SK-N-SH treated with all-trans-retinoic acid at 6 μM for 48 hours (cell line): ENCODE measurements at regions not wholly inside any gene's neighbourhood (a gene's known extent, or its start where the extent isn't known, plus 50 kb on each side); places are given as distances from the start of the nearest gene placed in this dataset.

Experiments used
- ATAC-seq: fragments of 200-7000 bp; cut with Tn5 transposase; 3 replicates; pipeline ENCODE4 v1.9.1; 2020; ENCODE audit warnings: mild to moderate bottlenecking, moderate library complexity
- ARNTL ChIP-seq: fragments of 450-650 bp; formaldehyde crosslinking; IDR thresholded peaks from 2 replicates; pipeline ENCODE4 v1.5.0; 2020; ENCODE audit warnings: low read depth, mild to moderate bottlenecking, moderate library complexity, borderline replicate concordance
- BACH2 ChIP-seq: fragments of 250-450 bp; sonication (Bioruptor Pico); IDR thresholded peaks from 2 replicates; pipeline ENCODE4 v1.9.0; 2021; ENCODE audit warnings: mild to moderate bottlenecking, borderline replicate concordance
- CSDC2 ChIP-seq: fragments of 250-450 bp; sonication (Bioruptor Pico); IDR thresholded peaks from 2 replicates; pipeline ENCODE4 v1.5.0; 2020; ENCODE audit warnings: mild to moderate bottlenecking, moderate library complexity
- ESRRG ChIP-seq: fragments of 250-450 bp; sonication (Bioruptor Pico); IDR thresholded peaks from 2 replicates; pipeline ENCODE4 v1.6.1; 2021; ENCODE audit warnings: mild to moderate bottlenecking
- GLIS3 ChIP-seq: fragments of 250-450 bp; sonication (Bioruptor Pico); IDR thresholded peaks from 2 replicates; pipeline ENCODE4 v1.5.0; 2020; ENCODE audit warnings: mild to moderate bottlenecking, moderate library complexity
- ISL1 ChIP-seq: fragments of 250-450 bp; sonication (Bioruptor Pico); IDR thresholded peaks from 2 replicates; pipeline ENCODE4 v2.1.2; 2022; ENCODE audit warnings: mild to moderate bottlenecking, moderate library complexity
- OSR1 ChIP-seq: fragments of 250-450 bp; sonication (Bioruptor Pico); IDR thresholded peaks from 2 replicates; pipeline ENCODE4 v1.8.0; 2022; ENCODE audit warnings: moderate library complexity, mild to moderate bottlenecking, inconsistent platforms
- PPARA ChIP-seq: fragments of 250-450 bp; sonication (Bioruptor Pico); IDR thresholded peaks from 2 replicates; pipeline ENCODE4 v1.5.0; 2020; ENCODE audit warnings: mild to moderate bottlenecking, borderline replicate concordance
- RARB ChIP-seq: fragments of 250-450 bp; sonication (Bioruptor Pico); IDR thresholded peaks from 2 replicates; pipeline ENCODE4 v1.8.0; 2021; ENCODE audit warnings: mild to moderate bottlenecking, moderate library complexity
- TCF4 ChIP-seq: fragments of 250-450 bp; sonication (Bioruptor Pico); IDR thresholded peaks from 2 replicates; pipeline ENCODE4 v1.8.0; 2021; ENCODE audit warnings: mild to moderate bottlenecking, moderate library complexity, borderline replicate concordance
- TOX ChIP-seq: fragments of 250-450 bp; sonication (Bioruptor Pico); IDR thresholded peaks from 2 replicates; pipeline ENCODE4 v1.8.0; 2021; ENCODE audit warnings: mild to moderate bottlenecking, moderate library complexity, borderline replicate concordance
- ZC3H10 ChIP-seq: fragments of 250-450 bp; sonication (Bioruptor Pico); IDR thresholded peaks from 2 replicates; pipeline ENCODE4 v1.5.1; 2021; ENCODE audit warnings: mild to moderate bottlenecking, moderate library complexity
- ZFP3 ChIP-seq: fragments of 250-450 bp; sonication (Bioruptor Pico); IDR thresholded peaks from 2 replicates; pipeline ENCODE4 v1.5.0; 2020; ENCODE audit warnings: mild to moderate bottlenecking, moderate library complexity
- ZFP30 ChIP-seq: fragments of 450-650 bp; formaldehyde crosslinking; IDR thresholded peaks from 2 replicates; pipeline ENCODE4 v1.5.0; 2022; ENCODE audit warnings: mild to moderate bottlenecking, moderate library complexity
- ZNF565 ChIP-seq: fragments of 450-650 bp; formaldehyde crosslinking; conservative IDR thresholded peaks from 2 replicates; pipeline ENCODE4 v1.5.0; 2020; ENCODE audit warnings: low read depth, mild to moderate bottlenecking, moderate library complexity
- ZNF70 ChIP-seq: fragments of 450-650 bp; formaldehyde crosslinking; IDR thresholded peaks from 2 replicates; pipeline ENCODE4 v1.5.0; 2020; ENCODE audit warnings: mild to moderate bottlenecking, moderate library complexity
- ZNF8 ChIP-seq: fragments of 450-650 bp; formaldehyde crosslinking; IDR thresholded peaks from 2 replicates; pipeline ENCODE4 v1.5.0; 2020; ENCODE audit warnings: mild to moderate bottlenecking, moderate library complexity
- TF ChIP-seq, protein P1 (sequence below): fragments of 250-450 bp; sonication (Bioruptor Pico); IDR thresholded peaks from 2 replicates; pipeline ENCODE4 v1.8.0; 2020; ENCODE audit warnings: mild to moderate bottlenecking, moderate library complexity, borderline replicate concordance
- TF ChIP-seq, protein P2 (sequence below): fragments of 250-450 bp; sonication (Bioruptor Pico); IDR thresholded peaks from 2 replicates; pipeline ENCODE4 v1.5.1; 2021; ENCODE audit warnings: mild to moderate bottlenecking, moderate library complexity
- TF ChIP-seq, protein P3 (sequence below): fragments of 250-450 bp; sonication (Bioruptor Pico); IDR thresholded peaks from 2 replicates; pipeline ENCODE4 v1.5.1; 2020; ENCODE audit warnings: low read depth, mild to moderate bottlenecking, moderate library complexity
- TF ChIP-seq, protein P4 (sequence below): fragments of 250-450 bp; sonication (Bioruptor Pico); IDR thresholded peaks from 2 replicates; pipeline ENCODE4 v1.5.0; 2020; ENCODE audit warnings: mild to moderate bottlenecking, moderate library complexity

DNA sequence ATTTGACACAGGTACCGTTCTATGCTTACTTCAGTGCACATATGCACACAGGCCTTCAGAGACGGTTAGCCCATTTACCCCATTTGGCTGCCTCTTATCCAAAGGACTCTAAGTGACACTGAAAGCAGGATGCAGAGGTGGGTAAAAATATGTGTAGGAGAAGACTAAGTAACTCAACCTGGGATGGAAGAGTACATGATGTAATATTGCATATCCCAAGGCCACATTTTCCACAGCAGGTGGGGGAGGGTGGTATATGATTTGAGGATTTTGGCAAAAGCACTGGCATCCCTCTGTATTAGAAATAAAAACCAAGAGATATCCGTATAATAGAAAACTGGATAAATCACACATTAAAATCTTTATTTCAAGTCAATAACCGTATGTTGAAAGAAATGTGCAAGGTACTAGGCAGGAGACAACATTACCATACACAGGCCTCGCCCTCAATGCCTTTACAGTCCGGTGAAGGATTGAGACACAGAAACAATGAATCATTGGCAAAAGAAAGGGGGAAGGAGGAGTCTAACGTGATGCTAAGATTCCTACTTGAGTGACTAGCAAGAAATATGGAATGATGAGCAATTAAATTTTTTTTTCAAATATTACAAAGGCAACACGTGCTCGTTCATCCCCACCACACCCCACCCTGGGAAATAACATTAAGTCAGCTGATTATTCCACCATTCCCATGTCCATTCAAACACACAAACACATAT, 161.0 kb upstream of the RASGEF1B start:
- ATAC-seq: no peak
- TF ChIP-seq OSR1 (CRISPR knock-in tag) (no peak), ZNF565 (CRISPR knock-in tag) (no peak), ZC3H10 (CRISPR knock-in tag) (no peak), ISL1 (CRISPR knock-in tag) (no peak), ZFP30 (no peak)

DNA sequence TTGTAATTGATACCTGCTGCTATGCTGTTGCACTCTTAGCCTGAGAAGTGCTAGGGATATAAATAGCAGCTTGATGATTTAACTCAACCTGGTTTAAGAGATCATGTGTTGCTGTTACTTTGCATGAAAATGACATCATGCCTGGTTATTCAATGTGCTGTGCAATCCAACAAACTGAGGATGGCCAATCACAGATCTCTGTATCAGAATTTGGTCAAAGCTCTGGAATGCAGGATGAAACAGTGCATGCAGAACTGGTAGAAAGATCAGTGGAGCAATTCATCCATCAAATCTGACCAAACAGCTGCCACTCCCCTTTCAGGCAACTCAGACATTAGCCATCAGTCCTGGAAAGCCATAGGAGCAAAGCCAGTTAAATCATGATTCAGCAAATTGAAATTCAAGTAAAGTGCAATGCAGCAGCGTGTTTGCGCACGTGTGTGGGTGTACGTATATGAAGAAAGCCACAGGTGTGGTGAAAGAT, 160.3 kb upstream of the RASGEF1B start:
- no peak; the same call in 2 of the 3 replicates for ATAC-seq

DNA sequence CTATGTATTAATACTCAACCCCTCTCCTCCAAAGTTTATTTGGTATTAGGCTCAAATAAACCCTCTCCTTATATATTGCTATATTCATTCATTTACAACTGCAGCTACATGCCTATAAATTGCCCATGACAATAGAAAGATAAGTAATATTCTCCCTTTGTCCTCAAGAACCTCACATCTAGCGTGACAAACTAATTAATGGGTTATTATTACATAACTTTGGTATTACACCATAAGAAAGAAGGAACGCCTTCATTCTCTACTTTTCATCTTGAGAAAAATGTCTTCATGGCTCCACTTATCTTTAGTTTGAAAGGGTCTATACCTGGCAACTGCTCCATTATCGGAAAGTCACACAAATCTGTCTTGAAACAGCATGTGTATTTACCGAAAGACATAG, 157.7 kb upstream of the RASGEF1B start:
- TF ChIP-seq ZFP3 (CRISPR knock-in tag) (no peak), CSDC2 (CRISPR knock-in tag) (no peak), OSR1 (CRISPR knock-in tag) (no peak), ESRRG (CRISPR knock-in tag) (no peak), ZNF8 (no peak), TOX (CRISPR knock-in tag) (no peak), ZNF70 (CRISPR knock-in tag) (no peak), RARB (CRISPR knock-in tag) (no peak)
- TF ChIP-seq, protein P1, sequence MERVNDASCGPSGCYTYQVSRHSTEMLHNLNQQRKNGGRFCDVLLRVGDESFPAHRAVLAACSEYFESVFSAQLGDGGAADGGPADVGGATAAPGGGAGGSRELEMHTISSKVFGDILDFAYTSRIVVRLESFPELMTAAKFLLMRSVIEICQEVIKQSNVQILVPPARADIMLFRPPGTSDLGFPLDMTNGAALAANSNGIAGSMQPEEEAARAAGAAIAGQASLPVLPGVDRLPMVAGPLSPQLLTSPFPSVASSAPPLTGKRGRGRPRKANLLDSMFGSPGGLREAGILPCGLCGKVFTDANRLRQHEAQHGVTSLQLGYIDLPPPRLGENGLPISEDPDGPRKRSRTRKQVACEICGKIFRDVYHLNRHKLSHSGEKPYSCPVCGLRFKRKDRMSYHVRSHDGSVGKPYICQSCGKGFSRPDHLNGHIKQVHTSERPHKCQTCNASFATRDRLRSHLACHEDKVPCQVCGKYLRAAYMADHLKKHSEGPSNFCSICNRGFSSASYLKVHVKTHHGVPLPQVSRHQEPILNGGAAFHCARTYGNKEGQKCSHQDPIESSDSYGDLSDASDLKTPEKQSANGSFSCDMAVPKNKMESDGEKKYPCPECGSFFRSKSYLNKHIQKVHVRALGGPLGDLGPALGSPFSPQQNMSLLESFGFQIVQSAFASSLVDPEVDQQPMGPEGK (CRISPR knock-in tag): no peak
- TF ChIP-seq, protein P2, sequence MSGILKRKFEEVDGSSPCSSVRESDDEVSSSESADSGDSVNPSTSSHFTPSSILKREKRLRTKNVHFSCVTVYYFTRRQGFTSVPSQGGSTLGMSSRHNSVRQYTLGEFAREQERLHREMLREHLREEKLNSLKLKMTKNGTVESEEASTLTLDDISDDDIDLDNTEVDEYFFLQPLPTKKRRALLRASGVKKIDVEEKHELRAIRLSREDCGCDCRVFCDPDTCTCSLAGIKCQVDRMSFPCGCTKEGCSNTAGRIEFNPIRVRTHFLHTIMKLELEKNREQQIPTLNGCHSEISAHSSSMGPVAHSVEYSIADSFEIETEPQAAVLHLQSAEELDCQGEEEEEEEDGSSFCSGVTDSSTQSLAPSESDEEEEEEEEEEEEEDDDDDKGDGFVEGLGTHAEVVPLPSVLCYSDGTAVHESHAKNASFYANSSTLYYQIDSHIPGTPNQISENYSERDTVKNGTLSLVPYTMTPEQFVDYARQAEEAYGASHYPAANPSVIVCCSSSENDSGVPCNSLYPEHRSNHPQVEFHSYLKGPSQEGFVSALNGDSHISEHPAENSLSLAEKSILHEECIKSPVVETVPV (CRISPR knock-in tag): no peak

More for the DNA sequence above, 160.3 kb upstream of the RASGEF1B start:
- TF ChIP-seq ZNF565 (CRISPR knock-in tag) (no peak), OSR1 (CRISPR knock-in tag) (no peak)
- TF ChIP-seq, protein P1 (CRISPR knock-in tag): no peak

DNA sequence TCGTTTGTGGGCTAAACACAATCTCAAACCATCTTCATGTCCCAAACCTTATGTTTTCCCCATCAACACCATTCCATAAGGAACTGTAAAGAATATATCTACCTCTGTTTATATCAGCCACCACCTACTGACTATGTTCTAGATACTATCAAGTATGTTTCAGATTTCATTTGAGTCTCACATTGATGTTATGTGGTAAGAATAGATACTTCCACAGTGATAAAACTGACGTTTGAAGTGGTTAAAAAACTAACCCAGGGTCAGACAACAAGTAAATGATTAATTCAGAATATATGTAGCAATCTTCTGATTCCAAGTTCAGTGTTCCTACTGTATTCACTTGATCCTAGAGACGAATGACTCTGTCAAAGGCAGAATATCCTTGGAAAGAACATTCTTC, 156.8 kb upstream of the RASGEF1B start:
- ATAC-seq: no peak
- TF ChIP-seq TOX (CRISPR knock-in tag) (no peak), ZNF565 (CRISPR knock-in tag) (no peak), PPARA (CRISPR knock-in tag) (no peak)
- TF ChIP-seq, protein P1 (CRISPR knock-in tag): no peak

More for the DNA sequence above, 157.7 kb upstream of the RASGEF1B start:
- no peak for ATAC-seq

DNA sequence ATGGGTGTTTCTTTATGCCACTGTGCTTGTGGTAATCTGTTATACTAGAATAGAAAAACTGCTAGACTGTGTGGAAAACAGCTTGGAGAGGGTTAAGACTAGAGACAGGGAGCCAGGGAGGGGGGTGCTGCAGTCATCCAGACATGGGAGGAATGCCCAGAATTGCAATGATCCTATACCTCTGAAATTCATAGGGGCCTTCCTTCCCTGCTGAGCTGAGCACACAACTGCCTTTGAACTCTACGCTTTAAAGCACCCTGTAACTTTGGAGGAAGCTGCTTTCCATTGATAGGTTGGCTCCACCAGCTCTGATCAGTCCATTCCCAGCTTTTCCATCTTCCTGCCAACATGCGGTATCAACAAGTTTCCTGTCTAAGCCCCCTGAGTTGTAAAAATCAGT, 155.9 kb upstream of the RASGEF1B start:
- no peak for ATAC-seq
- TF ChIP-seq ZNF70 (CRISPR knock-in tag): no peak
- TF ChIP-seq TOX (CRISPR knock-in tag): no peak
- TF ChIP-seq GLIS3 (CRISPR knock-in tag): no peak
- no peak for TF ChIP-seq ZNF565 (CRISPR knock-in tag)
- no peak for TF ChIP-seq ISL1 (CRISPR knock-in tag)
- no peak for TF ChIP-seq ZNF8
- TF ChIP-seq, protein P3, sequence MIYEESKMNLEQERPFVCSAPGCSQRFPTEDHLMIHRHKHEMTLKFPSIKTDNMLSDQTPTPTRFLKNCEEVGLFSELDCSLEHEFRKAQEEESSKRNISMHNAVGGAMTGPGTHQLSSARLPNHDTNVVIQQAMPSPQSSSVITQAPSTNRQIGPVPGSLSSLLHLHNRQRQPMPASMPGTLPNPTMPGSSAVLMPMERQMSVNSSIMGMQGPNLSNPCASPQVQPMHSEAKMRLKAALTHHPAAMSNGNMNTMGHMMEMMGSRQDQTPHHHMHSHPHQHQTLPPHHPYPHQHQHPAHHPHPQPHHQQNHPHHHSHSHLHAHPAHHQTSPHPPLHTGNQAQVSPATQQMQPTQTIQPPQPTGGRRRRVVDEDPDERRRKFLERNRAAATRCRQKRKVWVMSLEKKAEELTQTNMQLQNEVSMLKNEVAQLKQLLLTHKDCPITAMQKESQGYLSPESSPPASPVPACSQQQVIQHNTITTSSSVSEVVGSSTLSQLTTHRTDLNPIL: no peak
- TF ChIP-seq TCF4 (CRISPR knock-in tag): no peak
- TF ChIP-seq ARNTL (CRISPR knock-in tag): no peak
- no peak for TF ChIP-seq BACH2 (CRISPR knock-in tag)
- no peak for TF ChIP-seq CSDC2 (CRISPR knock-in tag)
- TF ChIP-seq PPARA (CRISPR knock-in tag): no peak
- TF ChIP-seq, protein P4, sequence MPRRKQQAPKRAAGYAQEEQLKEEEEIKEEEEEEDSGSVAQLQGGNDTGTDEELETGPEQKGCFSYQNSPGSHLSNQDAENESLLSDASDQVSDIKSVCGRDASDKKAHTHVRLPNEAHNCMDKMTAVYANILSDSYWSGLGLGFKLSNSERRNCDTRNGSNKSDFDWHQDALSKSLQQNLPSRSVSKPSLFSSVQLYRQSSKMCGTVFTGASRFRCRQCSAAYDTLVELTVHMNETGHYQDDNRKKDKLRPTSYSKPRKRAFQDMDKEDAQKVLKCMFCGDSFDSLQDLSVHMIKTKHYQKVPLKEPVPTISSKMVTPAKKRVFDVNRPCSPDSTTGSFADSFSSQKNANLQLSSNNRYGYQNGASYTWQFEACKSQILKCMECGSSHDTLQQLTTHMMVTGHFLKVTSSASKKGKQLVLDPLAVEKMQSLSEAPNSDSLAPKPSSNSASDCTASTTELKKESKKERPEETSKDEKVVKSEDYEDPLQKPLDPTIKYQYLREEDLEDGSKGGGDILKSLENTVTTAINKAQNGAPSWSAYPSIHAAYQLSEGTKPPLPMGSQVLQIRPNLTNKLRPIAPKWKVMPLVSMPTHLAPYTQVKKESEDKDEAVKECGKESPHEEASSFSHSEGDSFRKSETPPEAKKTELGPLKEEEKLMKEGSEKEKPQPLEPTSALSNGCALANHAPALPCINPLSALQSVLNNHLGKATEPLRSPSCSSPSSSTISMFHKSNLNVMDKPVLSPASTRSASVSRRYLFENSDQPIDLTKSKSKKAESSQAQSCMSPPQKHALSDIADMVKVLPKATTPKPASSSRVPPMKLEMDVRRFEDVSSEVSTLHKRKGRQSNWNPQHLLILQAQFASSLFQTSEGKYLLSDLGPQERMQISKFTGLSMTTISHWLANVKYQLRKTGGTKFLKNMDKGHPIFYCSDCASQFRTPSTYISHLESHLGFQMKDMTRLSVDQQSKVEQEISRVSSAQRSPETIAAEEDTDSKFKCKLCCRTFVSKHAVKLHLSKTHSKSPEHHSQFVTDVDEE (CRISPR knock-in tag): no peak
